Mammary epithelial cell (primary cell): ENCODE measurements at regions not wholly inside any gene's neighbourhood (a gene's known extent, or its start where the extent isn't known, plus 50 kb on each side); places are given as distances from the start of the nearest gene placed in this dataset.

ENCODE experiments used
- EZH2 ChIP-seq: IDR thresholded peaks from 2 replicates; pipeline ENCODE4 v1.6.1; 2012; ENCODE audit warnings: low read length, inconsistent platforms, borderline replicate concordance
- TF ChIP-seq, protein P1 (sequence below), 2 donors: IDR thresholded peaks in 1 of 2; conservative IDR thresholded peaks in 1 of 2; 2 replicates each; pipeline ENCODE4 v1.5.1; 2011 to 2012; ENCODE audit warnings: inconsistent platforms in 2 of 2, low read length in 2 of 2, mild to moderate bottlenecking in 2 of 2, control low read depth in 1 of 2, low read depth in 1 of 2; ENCODE audit not compliant: insufficient read depth in 1 of 2; ENCODE audit errors: extremely low read depth in 1 of 2

DNA sequence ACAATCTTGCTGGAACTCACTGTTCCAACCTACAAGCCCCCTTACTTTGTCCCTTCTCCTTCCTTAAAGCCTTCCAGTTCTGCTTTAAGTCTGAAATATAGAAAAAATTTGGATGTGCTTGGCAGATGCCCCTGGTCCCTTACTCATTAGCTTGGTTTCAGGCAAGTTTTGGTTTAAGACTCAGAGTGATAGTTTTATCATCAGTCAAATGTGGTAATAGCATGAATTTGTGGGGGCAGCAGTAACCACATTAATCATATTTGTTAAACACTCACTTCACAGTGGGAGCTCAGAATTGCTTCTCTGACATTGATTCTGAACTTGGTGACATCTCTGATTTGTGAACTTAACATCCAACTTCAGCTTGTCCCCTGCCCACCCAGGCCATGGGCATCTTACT lies 58.3 kb upstream of the ALDH1A3 start:
- TF ChIP-seq, protein P1, sequence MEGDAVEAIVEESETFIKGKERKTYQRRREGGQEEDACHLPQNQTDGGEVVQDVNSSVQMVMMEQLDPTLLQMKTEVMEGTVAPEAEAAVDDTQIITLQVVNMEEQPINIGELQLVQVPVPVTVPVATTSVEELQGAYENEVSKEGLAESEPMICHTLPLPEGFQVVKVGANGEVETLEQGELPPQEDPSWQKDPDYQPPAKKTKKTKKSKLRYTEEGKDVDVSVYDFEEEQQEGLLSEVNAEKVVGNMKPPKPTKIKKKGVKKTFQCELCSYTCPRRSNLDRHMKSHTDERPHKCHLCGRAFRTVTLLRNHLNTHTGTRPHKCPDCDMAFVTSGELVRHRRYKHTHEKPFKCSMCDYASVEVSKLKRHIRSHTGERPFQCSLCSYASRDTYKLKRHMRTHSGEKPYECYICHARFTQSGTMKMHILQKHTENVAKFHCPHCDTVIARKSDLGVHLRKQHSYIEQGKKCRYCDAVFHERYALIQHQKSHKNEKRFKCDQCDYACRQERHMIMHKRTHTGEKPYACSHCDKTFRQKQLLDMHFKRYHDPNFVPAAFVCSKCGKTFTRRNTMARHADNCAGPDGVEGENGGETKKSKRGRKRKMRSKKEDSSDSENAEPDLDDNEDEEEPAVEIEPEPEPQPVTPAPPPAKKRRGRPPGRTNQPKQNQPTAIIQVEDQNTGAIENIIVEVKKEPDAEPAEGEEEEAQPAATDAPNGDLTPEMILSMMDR (conservative IDR thresholded peaks at IDR 0.05 in 1 of 2, IDR thresholded peaks at IDR 0.05 in 1 of 2; ENCODE audit: extremely low read depth in 1 of 2, insufficient read depth in 1 of 2, low read depth in 1 of 2, low read length in 2 of 2): no peak
- no peak for TF ChIP-seq EZH2
